Stimulated activated naive CD4-positive, alpha-beta T cell treated with Interleukin-2 at 50 U/mL for 16 hours (primary cell): ENCODE measurements at regions not wholly inside any gene's neighbourhood (a gene's known extent, or its start where the extent isn't known, plus 50 kb on each side); places are given as distances from the start of the nearest gene placed in this dataset.

Source experiments
- DNase-seq: peaks from one replicate; lab custom pipeline; 2025; lab: John Stamatoyannopoulos, UW

DNA sequence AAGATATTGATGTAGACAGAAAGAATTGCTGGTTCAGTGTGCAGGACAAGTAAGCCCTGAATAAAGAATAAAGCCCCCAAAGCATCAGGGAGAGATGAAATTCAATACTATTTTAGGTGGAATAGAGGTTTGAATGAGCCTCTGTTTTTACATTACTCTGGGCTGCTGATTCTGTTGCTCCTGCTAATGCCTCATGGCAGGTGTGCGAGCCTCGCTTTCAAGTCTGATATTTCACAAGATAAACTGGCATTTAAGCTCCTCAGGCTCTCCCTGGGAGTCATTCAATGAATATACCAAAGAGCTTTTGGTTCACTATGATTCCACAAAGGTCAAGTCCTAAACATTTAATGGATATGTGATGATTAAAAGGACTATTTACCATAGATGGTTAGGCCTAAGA is 601.0 kb upstream of the SLC39A10 start:
- no peak for DNase-seq

DNA sequence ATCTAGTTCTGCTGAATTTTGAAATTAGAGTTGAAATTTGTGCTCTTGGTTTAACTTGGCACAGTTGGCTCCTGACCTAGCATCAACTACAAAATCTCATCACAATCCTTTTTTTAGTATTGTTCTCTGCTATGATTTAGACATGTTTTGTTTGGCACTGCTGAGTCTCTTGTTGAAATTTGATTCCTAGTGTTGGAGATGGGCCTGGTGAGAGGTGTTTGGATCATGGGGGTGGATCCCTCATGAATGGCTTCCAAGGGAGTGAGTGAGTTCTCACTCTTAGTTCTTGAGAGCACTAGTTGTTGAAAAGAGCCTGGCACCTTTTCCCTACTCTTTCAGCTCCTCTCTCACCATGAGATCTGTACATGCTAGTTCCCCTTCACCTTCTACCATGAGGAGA is 605.6 kb upstream of the SLC39A10 start:
- no peak for DNase-seq

DNA sequence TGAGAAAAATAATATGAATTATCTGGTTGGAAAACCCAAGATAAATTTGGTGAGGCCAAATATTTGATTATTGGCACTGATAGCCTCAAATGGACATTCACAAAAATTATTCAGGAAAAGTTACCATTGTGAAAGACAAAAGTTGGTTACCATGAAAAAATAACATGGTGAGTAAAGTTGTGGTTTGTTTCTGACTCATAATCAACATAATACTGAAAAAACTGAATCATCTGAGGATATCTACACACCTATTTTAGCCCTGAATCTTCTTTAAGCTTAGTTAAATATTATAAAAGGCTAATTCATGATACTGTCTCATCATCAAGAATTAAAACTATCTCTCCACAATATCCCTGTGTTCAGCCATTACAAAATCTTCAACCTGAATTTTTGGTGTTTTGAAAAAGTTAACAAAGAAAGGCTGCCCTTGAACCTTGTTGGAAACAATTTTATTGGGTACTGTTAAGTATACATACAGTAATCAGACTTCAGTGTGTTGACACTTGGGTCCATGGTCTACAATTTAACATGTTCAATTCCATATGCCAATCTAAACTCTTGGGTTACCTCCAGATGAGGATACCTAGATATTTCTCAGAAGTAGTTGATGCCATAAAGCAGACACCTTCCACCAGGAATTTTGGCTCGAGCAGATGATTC is 607.5 kb upstream of the SLC39A10 start:
- DNase-seq = no peak

DNA sequence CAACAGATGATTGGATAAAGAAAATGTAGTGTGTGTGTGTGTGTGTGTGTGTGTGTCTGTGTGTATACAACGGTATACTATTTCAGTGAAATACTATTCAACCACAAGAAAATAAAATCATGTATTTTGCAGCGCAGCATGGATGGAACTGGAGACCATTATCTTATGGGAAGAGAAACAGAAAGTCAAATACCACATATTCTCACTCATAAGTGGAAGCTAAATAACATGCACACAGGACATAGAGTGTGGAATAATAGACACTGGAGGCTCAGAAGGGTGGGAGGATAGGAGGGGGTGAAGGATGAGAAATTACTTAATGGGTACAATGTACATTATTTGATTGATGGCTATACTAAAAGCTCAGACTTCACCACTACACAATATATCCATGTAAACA is 609.1 kb upstream of the SLC39A10 start:
- DNase-seq = no peak

GRCh38 chr2:195044801-195045200 is 612.2 kb upstream of the SLC39A10 start:
- DNase-seq = no peak

- no peak for DNase-seq
Observed at GRCh38 chr2:195038153-195038552, 618.9 kb upstream of the SLC39A10 start.

DNA sequence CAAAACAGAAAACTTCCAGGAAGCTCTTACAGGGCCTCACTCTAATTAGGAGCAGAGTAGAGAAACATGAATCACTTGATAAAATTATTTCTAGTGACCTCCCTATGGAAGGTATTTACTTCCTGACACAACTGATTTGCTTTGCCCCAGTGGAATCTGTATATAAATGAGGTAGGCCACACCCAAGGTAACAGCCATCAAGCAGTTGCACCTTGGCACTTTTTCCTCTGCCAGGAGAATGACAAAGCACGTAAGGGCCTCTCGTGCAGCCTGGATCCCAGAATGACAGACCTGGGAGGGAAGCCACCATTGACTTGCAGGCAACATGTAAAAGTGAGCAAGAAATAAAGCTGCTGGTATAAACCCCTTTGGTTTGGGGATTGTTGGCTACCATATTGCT is 620.0 kb upstream of the SLC39A10 start:
- no peak for DNase-seq

DNA sequence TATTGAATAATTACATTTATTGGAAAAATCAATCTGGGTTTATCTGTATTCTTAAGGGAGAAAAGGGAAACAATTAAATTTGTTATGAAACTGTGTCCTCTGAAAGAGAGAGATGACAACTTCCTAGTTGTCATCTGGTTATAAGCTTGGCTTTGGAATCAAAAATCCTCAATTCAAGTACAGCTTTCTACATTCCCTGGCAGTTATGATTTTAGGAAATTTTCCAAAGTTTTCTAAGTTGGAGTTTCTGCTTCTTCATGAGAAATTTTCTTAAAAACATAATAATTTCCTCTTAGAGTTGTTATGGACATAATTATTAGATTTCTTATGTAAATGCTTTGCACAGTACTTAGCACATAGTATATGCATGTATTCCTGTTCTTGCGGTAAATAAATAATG is 625.6 kb upstream of the SLC39A10 start:
- DNase-seq = no peak

DNA sequence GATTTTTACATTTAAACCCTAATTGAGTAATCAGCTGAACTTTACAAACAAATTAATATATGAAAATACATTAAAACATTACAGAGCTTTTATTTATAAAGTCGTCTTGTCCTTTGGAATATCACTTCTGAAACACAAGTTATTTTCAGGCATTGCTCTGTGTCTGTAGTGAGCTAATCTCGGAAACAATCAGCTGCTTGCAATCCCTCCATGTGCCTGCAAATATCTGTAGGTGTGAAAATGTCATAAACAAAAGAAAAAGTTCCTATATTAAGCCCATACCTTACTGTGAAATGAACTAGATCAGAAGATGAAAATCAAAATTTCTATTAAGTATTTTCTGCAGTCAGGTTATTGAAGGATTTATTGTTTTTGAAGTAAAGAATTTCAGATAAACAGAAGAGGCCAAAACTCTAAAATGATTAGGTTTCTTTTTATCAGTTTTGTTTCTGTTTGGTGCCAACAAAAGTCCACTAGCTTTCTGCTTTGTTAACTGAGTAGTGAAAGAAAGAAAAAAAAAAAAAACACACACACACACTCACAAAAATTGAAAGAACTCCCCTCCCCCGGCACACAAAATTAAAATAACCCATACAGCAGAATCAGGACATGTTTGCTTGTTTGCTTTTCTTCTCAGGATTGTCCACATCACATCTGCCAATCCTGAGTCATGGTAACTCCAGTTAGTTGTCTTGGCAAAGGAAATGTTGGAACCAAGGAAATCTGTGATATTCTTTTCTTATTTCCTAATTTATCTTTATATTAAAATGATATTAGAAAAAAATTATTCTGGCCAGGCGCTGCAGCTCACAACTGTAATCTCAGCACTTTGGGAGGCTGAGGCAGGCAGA is 627.0 kb upstream of the SLC39A10 start:
- no peak for DNase-seq

- no peak for DNase-seq
Observed at GRCh38 chr2:195027947-195028346, 629.1 kb upstream of the SLC39A10 start.

DNA sequence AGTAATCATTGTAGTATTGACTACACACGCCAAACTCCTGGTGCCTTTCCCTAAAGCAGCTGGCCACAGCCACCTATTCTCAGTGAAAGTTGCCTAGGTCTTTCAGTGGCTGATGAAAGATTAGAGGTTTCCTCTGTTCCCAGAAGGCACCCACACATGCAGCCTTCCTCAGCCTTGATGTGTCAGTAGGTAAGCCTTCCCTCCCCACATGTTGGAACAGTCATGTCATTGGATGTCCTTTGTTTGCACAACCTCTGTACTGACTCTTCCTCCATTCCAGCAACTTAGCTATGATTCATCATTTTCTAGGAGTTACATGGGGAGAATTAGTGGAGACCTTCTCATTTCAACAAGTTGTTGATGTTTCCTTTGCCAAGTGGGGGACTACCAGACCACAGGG is 630.8 kb upstream of the SLC39A10 start:
- DNase-seq = no peak

DNA sequence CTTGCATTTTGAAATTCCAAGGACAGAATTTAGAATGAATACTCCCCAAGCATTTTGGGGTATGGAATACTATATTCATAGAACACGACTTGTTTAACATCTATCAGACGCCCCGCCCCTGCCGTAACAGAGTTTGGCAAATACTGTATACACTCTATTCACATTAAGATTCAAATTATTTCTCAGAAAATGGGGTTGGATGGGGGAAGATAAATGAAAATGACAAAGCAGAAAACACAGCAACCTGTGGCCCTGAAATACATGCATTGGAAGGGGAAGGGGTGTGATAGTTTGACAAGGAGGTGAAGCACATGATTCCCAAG is 634.6 kb upstream of the SLC39A10 start:
- DNase-seq = no peak

DNA sequence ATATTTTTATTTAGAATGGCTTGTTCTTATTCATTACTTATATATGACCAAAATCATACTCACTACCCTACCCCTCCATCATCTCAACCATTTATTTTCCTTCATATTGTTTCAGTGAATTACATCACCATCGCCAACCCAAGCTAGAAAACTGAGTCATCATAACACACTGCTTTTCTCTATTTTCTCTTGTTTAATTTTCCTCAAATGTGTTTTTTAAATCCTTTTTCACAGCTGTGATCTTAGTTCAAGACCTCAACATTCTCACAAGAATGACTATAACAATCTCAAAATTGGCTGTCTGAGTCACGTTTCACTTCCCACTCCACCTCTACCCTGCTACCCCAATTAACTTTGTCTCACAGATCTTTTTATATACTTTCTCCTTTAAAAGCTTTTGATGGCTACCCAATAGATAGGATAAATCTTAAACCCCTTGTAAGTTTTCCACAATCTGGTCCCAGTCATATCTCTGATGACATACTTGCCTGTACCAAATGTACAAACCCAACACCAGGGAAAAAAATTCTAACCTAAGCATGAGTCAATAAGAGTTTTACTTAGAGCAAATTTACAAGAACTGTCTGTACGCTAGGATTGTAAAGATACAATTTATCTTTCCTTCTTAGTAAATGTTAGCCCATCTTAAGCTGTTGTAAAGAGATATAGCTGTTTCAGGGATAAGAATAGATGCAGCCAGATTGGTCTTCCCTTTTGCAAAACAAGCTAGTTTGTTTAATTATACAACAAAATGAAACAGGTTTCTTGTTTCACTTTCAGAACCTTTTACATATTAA is 635.1 kb upstream of the SLC39A10 start:
- DNase-seq = no peak

GRCh38 chr2:195018462-195018861 is 638.6 kb upstream of the SLC39A10 start:
- no peak for DNase-seq

GRCh38 chr2:195017890-195018289 is 639.1 kb upstream of the SLC39A10 start:
- DNase-seq = no peak

GRCh38 chr2:195016841-195017240 is 640.2 kb upstream of the SLC39A10 start:
- no peak for DNase-seq

GRCh38 chr2:195009202-195009601 is 647.8 kb upstream of the SLC39A10 start:
- DNase-seq = no peak

- no peak for DNase-seq
Observed at GRCh38 chr2:195006856-195007255, 650.2 kb upstream of the SLC39A10 start.

GRCh38 chr2:195003881-195004471 is 653.0 kb upstream of the SLC39A10 start:
- DNase-seq = no peak

GRCh38 chr2:195001924-195002323 is 655.1 kb upstream of the SLC39A10 start:
- DNase-seq = no peak

GRCh38 chr2:194999771-195000170 is 657.3 kb upstream of the SLC39A10 start:
- no peak for DNase-seq

DNA sequence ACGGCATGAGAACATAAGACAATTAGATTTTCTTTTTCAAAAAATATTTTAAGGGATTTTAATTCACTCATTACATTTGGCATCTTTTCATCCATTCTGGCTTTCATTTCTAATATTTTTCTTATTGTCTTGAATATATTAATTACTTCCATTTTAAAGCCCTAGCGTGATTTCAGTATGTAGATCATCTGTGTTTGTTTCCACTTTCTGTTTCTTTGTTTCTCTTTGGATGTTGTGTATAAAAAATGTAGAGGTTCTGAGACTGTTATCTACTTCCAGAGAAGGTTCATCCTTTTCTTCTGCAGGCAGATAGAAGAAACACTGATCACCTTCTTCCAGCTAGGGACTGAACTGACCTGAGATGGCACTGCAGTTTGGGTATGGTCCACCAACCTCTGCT is 664.4 kb upstream of the SLC39A10 start:
- no peak for DNase-seq

GRCh38 chr2:194985258-194985657 is 671.8 kb upstream of the SLC39A10 start:
- DNase-seq = no peak
